ENCODE measurements at regions not wholly inside any gene's neighbourhood (a gene's known extent, or its start where the extent isn't known, plus 50 kb on each side); places are given as distances from the start of the nearest gene placed in this dataset.
"Not testable (repeated sequence)": the region's sequence is repeated elsewhere in the genome, so short reads cannot be mapped to it uniquely, and the experiment has no call there.

GRCh38 chr5:162558120-162558519, 490.5 kb downstream of the GABRG2 start:
- no peak for DNase-seq (ENCODE audit: low read depth)
- TF ChIP-seq CTCF (IDR thresholded peaks at IDR 0.05; ENCODE audit: low read depth, low read length, missing control alignments) = no peak
- H3K4me3 ChIP-seq (ENCODE audit: low read depth, low read length) = no peak overlapping the region

- no peak for TF ChIP-seq CTCF (IDR thresholded peaks at IDR 0.05; ENCODE audit: low read depth, low read length, missing control alignments)
- H3K4me3 ChIP-seq (ENCODE audit: low read depth, low read length) = no peak overlapping the region
Observed at GRCh38 chr5:162567644-162568043, 500.1 kb downstream of the GABRG2 start.

GRCh38 chr5:162573758-162574157, 506.2 kb downstream of the GABRG2 start:
- no peak for DNase-seq (ENCODE audit: low read depth)
- no peak for TF ChIP-seq CTCF (IDR thresholded peaks at IDR 0.05; ENCODE audit: low read depth, low read length, missing control alignments)
- H3K4me3 ChIP-seq (ENCODE audit: low read depth, low read length) = no peak overlapping the region

More at GRCh38 chr5:162567644-162568043, 500.1 kb downstream of the GABRG2 start:
- no peak for DNase-seq (ENCODE audit: low read depth)

GRCh38 chr5:162591724-162592123, 524.2 kb downstream of the GABRG2 start:
- no peak for DNase-seq (ENCODE audit: low read depth)
- TF ChIP-seq CTCF (IDR thresholded peaks at IDR 0.05; ENCODE audit: low read depth, low read length, missing control alignments) = no peak
- no peak overlapping the region for H3K4me3 ChIP-seq (ENCODE audit: low read depth, low read length)

GRCh38 chr5:162593881-162594280, 526.3 kb downstream of the GABRG2 start:
- DNase-seq (ENCODE audit: low read depth) = no peak
- no peak overlapping the region for H3K4me3 ChIP-seq (ENCODE audit: low read depth, low read length)
- TF ChIP-seq CTCF (IDR thresholded peaks at IDR 0.05; ENCODE audit: low read depth, low read length, missing control alignments) = peak; percentile 44

GRCh38 chr5:162603443-162604070, 536.0 kb downstream of the GABRG2 start:
- TF ChIP-seq CTCF (IDR thresholded peaks at IDR 0.05; ENCODE audit: low read depth, low read length, missing control alignments) = no peak
- no peak for DNase-seq (ENCODE audit: low read depth)
- H3K4me3 ChIP-seq (ENCODE audit: low read depth, low read length) = no peak overlapping the region

GRCh38 chr5:162607879-162608278, 540.3 kb downstream of the GABRG2 start:
- DNase-seq (ENCODE audit: low read depth) = no peak
- no peak overlapping the region for H3K4me3 ChIP-seq (ENCODE audit: low read depth, low read length)
- no peak for TF ChIP-seq CTCF (IDR thresholded peaks at IDR 0.05; ENCODE audit: low read depth, low read length, missing control alignments)

GRCh38 chr5:162621726-162622263, 554.2 kb downstream of the GABRG2 start:
- not testable (repeated sequence) for H3K4me3 ChIP-seq (ENCODE audit: low read depth, low read length)

More at GRCh38 chr5:162621726-162622263, 554.2 kb downstream of the GABRG2 start:
- not testable (repeated sequence) for DNase-seq (ENCODE audit: low read depth)
